VCaP (cell line): ENCODE measurements at regions not wholly inside any gene's neighbourhood (a gene's known extent, or its start where the extent isn't known, plus 50 kb on each side); places are given as distances from the start of the nearest gene placed in this dataset.

Source experiments
- H3K27ac ChIP-seq: fragments of 450-650 bp; 2 replicates; pipeline ENCODE4 v1.5.1; 2017
- CTCF ChIP-seq: fragments of 450-650 bp; conservative IDR thresholded peaks from 2 replicates; pipeline ENCODE4 v1.5.1; 2017; ENCODE audit warnings: mild to moderate bottlenecking, moderate library complexity

GRCh38 chr5:40402007-40402364 lies 277.7 kb upstream of the PTGER4 start:
- H3K27ac ChIP-seq = no peak overlapping the region
- TF ChIP-seq CTCF = no peak

DNA sequence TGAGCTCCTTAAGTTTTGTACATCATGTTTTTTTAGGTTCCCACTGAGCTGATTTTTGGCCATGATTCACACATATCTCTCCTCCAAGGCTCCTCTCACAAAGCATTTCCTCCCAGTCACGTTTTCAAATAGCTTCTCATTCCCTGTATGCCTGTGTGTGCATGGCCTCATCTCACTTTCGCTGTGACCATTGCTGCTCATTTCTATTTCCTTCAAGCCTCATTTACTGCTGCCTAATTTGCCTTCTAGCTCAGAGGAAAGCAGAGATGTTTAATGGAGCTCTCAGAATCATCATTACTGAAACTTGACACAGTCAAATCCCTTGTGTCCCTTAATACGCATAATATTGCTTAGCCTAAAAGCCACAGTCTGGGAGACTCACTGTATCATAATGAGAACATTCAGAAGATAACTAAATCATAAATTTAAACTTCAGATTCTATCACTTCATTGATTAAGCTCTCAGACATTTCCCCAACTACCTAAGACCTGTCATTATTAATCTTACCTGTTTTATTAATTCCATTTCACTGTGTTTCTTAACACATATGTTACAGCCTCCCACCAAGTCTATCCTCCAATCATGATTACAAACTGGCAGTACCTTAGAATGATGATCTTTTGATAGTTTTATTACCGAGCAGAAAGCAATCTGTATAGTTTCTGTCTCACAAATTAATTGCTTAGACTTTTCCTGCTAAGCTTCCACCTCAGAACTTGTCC lies 278.3 kb upstream of the PTGER4 start:
- no peak for TF ChIP-seq CTCF
- no peak overlapping the region for H3K27ac ChIP-seq

GRCh38 chr5:40400245-40400644 lies 279.5 kb upstream of the PTGER4 start:
- no peak overlapping the region for H3K27ac ChIP-seq
- no peak for TF ChIP-seq CTCF

- no peak for TF ChIP-seq CTCF
Observed at GRCh38 chr5:40399349-40399748, 280.4 kb upstream of the PTGER4 start.

DNA sequence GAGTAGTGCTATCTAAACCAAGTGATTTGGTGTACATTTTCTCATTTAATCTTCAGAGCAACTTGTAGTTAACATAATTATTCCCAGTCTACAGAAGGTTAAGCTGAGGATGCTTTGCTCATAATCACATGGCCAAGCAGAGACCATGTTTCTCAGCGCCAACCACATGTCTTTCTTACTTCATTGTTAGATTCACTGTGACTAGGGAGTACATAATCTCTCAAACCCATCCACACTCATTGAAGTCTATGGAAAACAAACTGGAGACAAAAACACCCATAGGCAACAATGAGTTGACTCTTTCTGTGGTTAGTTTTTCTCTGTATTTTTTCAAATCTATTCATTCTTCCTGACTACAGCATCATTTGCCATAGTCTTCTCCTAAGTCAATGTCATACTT lies 281.7 kb upstream of the PTGER4 start:
- no peak for TF ChIP-seq CTCF
- no peak overlapping the region for H3K27ac ChIP-seq

More at GRCh38 chr5:40399349-40399748, 280.4 kb upstream of the PTGER4 start:
- no peak overlapping the region for H3K27ac ChIP-seq

DNA sequence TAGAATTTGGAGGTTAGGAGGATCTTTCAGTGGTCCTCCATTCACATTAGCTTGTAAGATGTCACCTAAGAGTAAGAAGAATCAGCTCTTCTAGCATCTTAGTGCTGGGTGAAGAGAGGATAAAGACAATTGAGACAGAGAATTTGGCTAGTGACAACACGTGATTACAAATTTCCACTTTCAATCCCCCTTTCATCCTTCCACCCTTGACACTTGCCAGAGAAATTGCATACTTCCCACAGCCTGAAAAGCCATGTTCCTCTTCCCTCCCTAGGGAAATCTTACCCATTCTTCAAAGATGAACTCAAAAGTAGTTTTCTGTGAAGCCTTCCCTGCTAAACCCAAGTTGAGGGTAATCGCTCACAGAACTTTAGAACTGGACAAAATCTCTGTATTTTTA lies 282.6 kb upstream of the PTGER4 start:
- no peak overlapping the region for H3K27ac ChIP-seq
- TF ChIP-seq CTCF = no peak

- TF ChIP-seq CTCF = no peak
- no peak overlapping the region for H3K27ac ChIP-seq
Observed at GRCh38 chr5:40396317-40396716, 283.4 kb upstream of the PTGER4 start.
